Fibroblast of lung (primary cell): ENCODE measurements at regions not wholly inside any gene's neighbourhood (a gene's known extent, or its start where the extent isn't known, plus 50 kb on each side); places are given as distances from the start of the nearest gene placed in this dataset.
A peak's percentile ranks its signal among the peaks of the same experiment; 100 is the strongest.

Experiments
- DNase-seq, 2 donors: peaks; one replicate each; pipeline versions ENCODE4 v3.0.0 to v3.0.0-alpha.2; 2010; ENCODE audit warnings: low read depth in 2 of 2
- H2AFZ ChIP-seq: 2 replicates; pipeline ENCODE4 v1.5.1; 2012; ENCODE audit warnings: low read length, control low read depth, inconsistent platforms
- H3K27ac ChIP-seq: 2 replicates; pipeline ENCODE4 v1.5.1; 2011; ENCODE audit warnings: low read length, control low read depth; ENCODE audit not compliant: insufficient read depth
- H3K27me3 ChIP-seq: 2 replicates; pipeline ENCODE4 v1.5.1; 2011; ENCODE audit warnings: mild to moderate bottlenecking, low read length; ENCODE audit not compliant: control insufficient read depth, insufficient read depth
- H3K36me3 ChIP-seq: 2 replicates; pipeline ENCODE4 v1.5.1; 2011; ENCODE audit warnings: low read length; ENCODE audit not compliant: control insufficient read depth, insufficient read depth
- H3K4me1 ChIP-seq: 2 replicates; pipeline ENCODE4 v1.5.1; 2011; ENCODE audit warnings: low read length; ENCODE audit not compliant: control insufficient read depth, insufficient read depth; ENCODE audit errors: extremely low read depth
- H3K4me2 ChIP-seq: 2 replicates; pipeline ENCODE4 v1.5.1; 2011; ENCODE audit warnings: low read length, control low read depth; ENCODE audit not compliant: insufficient read depth; ENCODE audit errors: extremely low read depth
- H3K4me3 ChIP-seq, 4 experiments: fragments of 200-600 bp in 1 of 4; sonication (generic) in 1 of 4; replicated peaks in 1 of 4; 2 replicates each; pipeline ENCODE4 v1.5.1; 2011 to 2016; ENCODE audit warnings: low read length in 4 of 4, low read depth in 3 of 4, mild to moderate bottlenecking in 3 of 4, control low read depth in 2 of 4, inconsistent platforms in 1 of 4, mixed read lengths in 1 of 4; ENCODE audit not compliant: insufficient read depth in 1 of 4; ENCODE audit errors: control extremely low read depth in 1 of 4
- H3K79me2 ChIP-seq: 2 replicates; pipeline ENCODE4 v1.5.1; 2012; ENCODE audit warnings: mild to moderate bottlenecking, low read length, inconsistent platforms; ENCODE audit not compliant: control insufficient read depth, insufficient read depth
- H3K9ac ChIP-seq: 2 replicates; pipeline ENCODE4 v1.5.1; 2011; ENCODE audit warnings: mild to moderate bottlenecking, low read length, control low read depth; ENCODE audit not compliant: insufficient read depth
- H3K9me3 ChIP-seq: 2 replicates; pipeline ENCODE4 v1.5.1; 2012; ENCODE audit warnings: low read depth, low read length; ENCODE audit not compliant: control insufficient read depth, insufficient read depth
- H4K20me1 ChIP-seq: 2 replicates; pipeline ENCODE4 v1.5.1; 2011; ENCODE audit warnings: low read length; ENCODE audit not compliant: control insufficient read depth, insufficient read depth; ENCODE audit errors: extremely low read depth
- EZH2 ChIP-seq: IDR thresholded peaks from 2 replicates; pipeline ENCODE4 v1.5.1; 2012; ENCODE audit warnings: low read length, control low read depth, mild to moderate bottlenecking; ENCODE audit errors: missing control alignments
- TF ChIP-seq, protein P1 (sequence below), 2 donors: IDR thresholded peaks in 1 of 2; conservative IDR thresholded peaks in 1 of 2; 1 replicate in 1 of 2; 2 replicates in 1 of 2; pipeline ENCODE4 v1.5.1; 2011 to 2012; ENCODE audit warnings: low read length in 2 of 2, control low read depth in 1 of 2, inconsistent platforms in 1 of 2, low read depth in 1 of 2, mild to moderate bottlenecking in 1 of 2

GRCh38 chr5:4156889-4157288, 561.3 kb downstream of the IRX1 start:
- no peaks in the 10 kb centered on the region for H3K4me1 ChIP-seq
- H4K20me1 ChIP-seq = no peaks in the 10 kb centered on the region
- H3K36me3 ChIP-seq = no peaks in the 10 kb centered on the region
- no peak overlapping the region for H2AFZ ChIP-seq
- no peaks in the 10 kb centered on the region for H3K27me3 ChIP-seq
- no peak for TF ChIP-seq EZH2
- TF ChIP-seq, protein P1, sequence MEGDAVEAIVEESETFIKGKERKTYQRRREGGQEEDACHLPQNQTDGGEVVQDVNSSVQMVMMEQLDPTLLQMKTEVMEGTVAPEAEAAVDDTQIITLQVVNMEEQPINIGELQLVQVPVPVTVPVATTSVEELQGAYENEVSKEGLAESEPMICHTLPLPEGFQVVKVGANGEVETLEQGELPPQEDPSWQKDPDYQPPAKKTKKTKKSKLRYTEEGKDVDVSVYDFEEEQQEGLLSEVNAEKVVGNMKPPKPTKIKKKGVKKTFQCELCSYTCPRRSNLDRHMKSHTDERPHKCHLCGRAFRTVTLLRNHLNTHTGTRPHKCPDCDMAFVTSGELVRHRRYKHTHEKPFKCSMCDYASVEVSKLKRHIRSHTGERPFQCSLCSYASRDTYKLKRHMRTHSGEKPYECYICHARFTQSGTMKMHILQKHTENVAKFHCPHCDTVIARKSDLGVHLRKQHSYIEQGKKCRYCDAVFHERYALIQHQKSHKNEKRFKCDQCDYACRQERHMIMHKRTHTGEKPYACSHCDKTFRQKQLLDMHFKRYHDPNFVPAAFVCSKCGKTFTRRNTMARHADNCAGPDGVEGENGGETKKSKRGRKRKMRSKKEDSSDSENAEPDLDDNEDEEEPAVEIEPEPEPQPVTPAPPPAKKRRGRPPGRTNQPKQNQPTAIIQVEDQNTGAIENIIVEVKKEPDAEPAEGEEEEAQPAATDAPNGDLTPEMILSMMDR (conservative IDR thresholded peaks at IDR 0.05 in 1 of 2, IDR thresholded peaks at IDR 0.05 in 1 of 2; ENCODE audit: low read depth in 1 of 2, low read length in 2 of 2) = no peak
- H3K4me3 ChIP-seq = no peak overlapping the region
- H3K9me3 ChIP-seq = no peaks in the 10 kb centered on the region
- no peak overlapping the region for H3K9ac ChIP-seq
- no peak overlapping the region for H3K27ac ChIP-seq
- DNase-seq = peak in 1 of 2 donors; percentile 3
- H3K4me2 ChIP-seq = no peak overlapping the region
- no peaks in the 10 kb centered on the region for H3K79me2 ChIP-seq

DNA sequence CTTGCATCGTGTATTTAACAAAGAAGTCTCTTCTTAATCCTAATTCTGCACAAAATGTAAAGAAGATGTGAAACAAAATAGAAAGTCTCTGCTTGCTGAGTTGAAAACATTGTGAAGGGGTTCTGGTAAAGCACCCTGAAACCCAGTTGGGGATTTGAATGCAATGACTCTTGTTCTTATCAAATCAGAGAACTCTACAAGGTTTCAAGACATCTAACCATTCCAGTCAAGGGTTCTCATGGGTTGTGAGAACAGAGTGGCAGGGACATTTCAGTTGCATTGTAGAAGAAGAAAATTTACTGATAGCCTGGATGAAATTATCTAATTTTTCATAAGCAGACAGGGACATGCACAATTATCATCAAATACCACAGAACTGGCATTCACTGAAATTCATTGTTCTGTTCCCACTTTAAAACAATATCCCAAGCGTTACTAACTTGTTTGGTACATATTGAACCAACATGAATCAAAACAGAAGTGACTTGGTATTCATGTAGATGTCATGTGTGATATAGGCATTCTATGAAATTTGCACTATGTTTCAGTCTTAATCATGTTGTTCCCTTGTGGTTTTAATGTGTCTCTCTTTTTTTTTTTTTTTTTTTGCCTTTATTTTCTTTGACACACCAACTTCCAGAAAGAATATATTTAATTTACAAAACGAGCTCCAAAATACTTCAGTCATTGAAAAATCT, 563.3 kb downstream of the IRX1 start:
- Histone ChIP-seq H3K4me2 (no peak overlapping the region), H4K20me1 (no peaks in the 10 kb centered on the region), H3K27me3 (no peaks in the 10 kb centered on the region), H3K9me3 (no peaks in the 10 kb centered on the region), H3K27ac (no peak overlapping the region), H3K4me1 (no peaks in the 10 kb centered on the region), H2AFZ (no peak overlapping the region), H3K79me2 (no peaks in the 10 kb centered on the region), H3K9ac (no peak overlapping the region), H3K4me3 (no peak overlapping the region), H3K36me3 (no peaks in the 10 kb centered on the region)
- no peak for TF ChIP-seq EZH2
- DNase-seq = no peak

GRCh38 chr5:4159681-4160080, 564.0 kb downstream of the IRX1 start:
- H3K27me3 ChIP-seq = no peaks in the 10 kb centered on the region
- no peak overlapping the region for H3K4me2 ChIP-seq
- H2AFZ ChIP-seq = no peak overlapping the region
- H3K9me3 ChIP-seq = no peaks in the 10 kb centered on the region
- H3K9ac ChIP-seq = no peak overlapping the region
- H3K4me3 ChIP-seq = no peak overlapping the region
- no peaks in the 10 kb centered on the region for H3K79me2 ChIP-seq
- TF ChIP-seq EZH2 = no peak
- TF ChIP-seq, protein P1 (conservative IDR thresholded peaks at IDR 0.05 in 1 of 2, IDR thresholded peaks at IDR 0.05 in 1 of 2; ENCODE audit: low read depth in 1 of 2, low read length in 2 of 2) = no peak
- H3K4me1 ChIP-seq = no peaks in the 10 kb centered on the region
- H3K36me3 ChIP-seq = no peaks in the 10 kb centered on the region
- H3K27ac ChIP-seq = no peak overlapping the region
- DNase-seq = peak in 1 of 2 donors; percentile 3
- H4K20me1 ChIP-seq = no peaks in the 10 kb centered on the region
